HG03060 (cell line): ENCODE measurements at regions not wholly inside any gene's neighbourhood (a gene's known extent, or its start where the extent isn't known, plus 50 kb on each side); places are given as distances from the start of the nearest gene placed in this dataset.
A peak's percentile ranks its signal among the peaks of the same experiment; 100 is the strongest.

Experiments
- ATAC-seq: cut with Tn5 transposase; IDR thresholded peaks from one replicate; pipeline ENCODE4 v1.9.1; 2021; ENCODE audit warnings: low read depth, moderate number of reproducible peaks; ENCODE audit not compliant: unreplicated experiment

DNA sequence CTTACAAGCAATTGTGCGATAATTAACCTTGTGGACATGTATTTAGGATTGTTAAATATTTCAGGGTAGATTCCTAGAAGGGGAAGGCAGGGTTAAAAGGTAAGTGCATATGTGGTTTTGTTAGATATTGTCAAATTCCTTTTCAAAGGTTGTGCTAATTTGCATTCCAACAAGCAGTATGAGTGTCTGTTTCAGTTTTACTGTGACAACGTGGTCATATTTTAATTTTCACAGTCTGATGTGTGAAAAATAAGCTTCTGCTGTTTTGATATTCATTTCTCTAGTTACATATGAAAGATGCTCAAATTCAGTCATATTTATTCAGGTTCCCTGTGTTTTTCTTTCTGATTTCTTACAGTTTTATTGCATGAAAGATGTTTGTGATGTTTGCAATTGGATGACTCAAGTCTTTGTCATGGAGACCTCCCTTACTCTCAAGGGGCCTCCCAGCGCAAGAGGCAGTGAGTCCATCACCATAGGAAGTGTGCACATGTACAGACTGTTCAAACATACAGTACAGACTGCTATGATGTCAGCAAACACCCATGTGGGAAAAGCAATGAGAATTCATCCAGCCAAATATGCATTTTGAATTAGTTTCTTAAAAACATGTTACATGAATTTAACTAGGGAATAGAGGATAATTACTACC lies 310.8 kb downstream of the GALR1 start:
- peak; percentile 89 for ATAC-seq

DNA sequence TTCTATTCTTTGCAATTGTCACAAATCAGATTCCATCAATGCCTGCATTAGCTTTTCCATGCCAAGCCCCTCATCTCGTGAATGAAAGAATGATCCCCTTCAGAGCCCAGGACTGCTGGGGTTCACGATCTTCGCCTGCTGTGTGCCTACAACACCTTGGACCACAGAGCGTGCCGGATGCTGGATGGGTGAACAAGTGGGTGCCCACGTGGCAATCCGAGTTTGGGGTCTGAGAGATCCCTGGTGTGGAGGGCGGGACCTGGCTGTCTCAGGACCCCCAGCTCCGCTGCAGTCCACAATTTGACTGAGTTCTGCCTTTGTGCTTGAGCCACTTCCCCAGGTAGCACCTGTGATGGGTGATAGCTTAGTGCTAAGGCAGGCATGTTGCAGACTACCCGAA lies 317.0 kb downstream of the GALR1 start:
- no peak for ATAC-seq

DNA sequence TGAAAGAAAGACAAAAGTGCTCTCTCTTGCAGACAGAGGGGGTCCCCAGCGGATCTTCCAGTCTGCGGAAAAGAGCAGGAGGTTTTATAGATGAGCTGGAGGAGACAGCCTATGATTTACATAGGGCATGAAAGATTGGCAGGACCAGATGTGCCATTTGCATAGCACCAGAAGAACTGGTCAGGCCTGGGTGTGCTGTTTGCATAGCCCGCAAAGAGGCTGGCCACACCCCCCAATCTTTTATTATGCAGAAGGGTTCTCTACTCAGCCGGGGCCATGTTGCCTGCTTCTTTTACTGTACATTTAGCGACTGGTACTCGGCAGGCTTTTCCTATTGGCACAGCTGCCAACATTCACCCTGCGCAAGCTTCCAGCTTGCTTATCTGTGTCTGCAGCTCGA lies 317.6 kb downstream of the GALR1 start:
- no peak for ATAC-seq

DNA sequence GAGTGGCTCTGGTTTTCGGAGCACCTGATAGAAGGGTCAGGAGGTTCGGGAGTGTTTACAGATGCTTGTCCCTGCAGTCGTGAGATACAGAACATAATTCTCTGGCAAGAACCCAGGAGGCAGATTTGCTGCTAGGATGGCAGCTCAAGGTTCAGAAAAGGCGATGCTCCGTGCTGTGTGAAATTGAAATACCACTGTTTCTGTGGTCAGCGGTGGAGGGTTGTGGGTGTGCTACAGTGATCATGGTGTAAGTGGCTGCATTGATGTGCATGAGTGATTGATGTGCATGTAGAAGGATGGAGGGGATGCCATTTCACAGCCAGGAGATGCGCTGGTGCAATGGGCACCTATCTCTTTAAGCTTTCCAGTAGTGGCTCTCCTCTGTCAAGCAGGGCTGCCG lies 322.1 kb downstream of the GALR1 start:
- no peak for ATAC-seq

DNA sequence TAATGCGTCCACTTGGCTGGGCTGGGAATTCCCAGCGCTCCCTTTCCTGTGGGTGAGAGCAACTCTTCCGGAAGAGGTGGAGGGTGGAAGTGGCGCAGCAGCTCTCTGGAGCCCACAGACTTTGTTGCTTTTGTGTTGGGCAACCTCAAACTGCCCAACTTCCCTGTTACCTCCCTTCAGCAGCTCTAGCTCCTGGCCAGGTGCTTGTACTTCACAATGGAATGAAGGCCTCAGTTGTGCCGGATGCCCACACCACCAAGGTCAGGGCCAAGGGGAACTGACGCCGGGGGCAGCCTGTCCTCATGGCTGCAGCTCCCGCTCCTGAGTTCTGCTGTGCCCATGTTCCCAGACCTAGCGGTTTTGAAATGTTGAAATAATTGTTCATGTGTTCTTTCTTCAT lies 322.9 kb downstream of the GALR1 start:
- no peak for ATAC-seq

DNA sequence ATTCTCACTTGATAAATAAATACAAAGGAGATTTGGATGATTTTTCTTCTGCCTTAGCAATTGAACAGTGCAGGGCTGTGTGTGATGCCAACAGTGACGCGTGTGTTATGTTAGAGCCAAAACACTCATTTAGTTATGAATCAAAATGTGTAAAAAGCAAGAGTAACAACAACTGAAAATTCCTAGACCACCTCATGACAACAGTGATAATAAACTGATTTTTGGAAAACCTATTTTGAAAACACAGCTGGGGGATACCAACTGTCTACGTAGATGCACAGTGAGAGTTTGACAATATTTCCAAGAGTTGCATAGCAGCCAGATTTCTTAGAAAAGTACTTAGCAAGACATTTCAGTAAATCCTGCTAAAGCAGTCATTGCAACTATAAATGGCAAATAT lies 323.9 kb downstream of the GALR1 start:
- ATAC-seq = no peak

DNA sequence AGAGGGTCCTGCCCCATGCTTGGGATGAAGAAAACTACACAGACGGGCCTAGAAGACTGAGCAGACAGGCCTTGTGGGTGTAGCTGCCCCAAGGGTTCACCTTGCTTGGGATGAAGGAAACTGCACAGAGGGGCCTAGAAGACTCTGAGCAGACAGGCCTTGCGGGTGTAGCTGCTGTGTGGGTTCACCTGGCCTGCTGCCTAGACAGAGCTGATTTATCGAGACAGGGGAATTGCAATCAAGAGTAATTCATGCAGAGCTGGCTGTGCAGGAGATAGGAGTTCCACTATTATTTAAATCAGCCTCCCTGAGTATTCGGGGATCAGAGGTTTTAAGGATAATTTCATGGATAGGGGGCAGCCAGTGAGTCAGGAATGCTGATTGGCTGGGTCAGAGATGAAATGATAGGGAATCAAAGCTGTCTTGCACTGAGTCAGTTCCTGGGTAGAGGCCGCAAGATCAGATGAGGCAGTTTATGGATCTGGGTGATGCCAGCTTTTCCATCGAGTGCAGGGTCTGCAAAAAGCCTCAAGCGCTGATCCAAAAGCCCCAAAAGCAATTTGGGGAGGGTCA lies 341.4 kb downstream of the GALR1 start:
- ATAC-seq = no peak

DNA sequence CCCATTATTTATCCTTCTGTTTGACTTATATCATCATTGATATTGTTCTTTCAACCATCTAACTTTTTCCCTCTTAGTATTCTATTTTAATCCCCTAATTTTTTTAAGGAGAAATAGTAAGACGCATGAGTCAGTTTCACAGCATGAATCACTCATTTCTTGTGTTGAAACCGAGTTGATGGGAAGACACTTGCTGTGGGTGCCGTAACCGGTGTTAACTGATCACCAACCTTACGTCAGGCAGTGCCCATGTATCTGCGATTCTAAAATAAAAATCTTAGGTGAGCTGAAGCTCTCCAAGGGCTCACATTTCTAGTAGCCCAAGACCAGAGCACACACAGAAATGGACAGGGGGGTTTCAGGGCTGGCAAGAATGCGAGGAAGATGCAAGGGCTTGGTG lies 348.1 kb downstream of the GALR1 start:
- ATAC-seq = no peak

DNA sequence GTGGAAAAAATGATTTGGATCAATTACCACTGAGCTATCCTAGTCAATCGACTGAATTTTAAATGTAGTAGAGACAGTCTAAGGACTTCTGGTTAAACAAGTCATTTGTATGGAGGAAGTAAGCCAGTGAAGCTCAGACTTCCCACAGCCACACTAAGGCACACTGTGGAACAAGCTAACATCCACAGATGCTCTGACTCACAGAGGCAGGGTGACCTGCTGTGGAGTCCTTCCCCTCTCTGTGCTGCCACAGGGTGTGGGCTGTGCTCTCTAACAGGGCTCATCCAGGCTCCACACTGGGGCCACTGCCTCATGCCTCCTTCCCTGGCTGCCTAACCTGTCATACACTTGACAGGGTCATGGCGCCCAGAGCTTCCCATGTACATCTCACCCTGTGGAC lies 351.0 kb downstream of the GALR1 start:
- no peak for ATAC-seq

DNA sequence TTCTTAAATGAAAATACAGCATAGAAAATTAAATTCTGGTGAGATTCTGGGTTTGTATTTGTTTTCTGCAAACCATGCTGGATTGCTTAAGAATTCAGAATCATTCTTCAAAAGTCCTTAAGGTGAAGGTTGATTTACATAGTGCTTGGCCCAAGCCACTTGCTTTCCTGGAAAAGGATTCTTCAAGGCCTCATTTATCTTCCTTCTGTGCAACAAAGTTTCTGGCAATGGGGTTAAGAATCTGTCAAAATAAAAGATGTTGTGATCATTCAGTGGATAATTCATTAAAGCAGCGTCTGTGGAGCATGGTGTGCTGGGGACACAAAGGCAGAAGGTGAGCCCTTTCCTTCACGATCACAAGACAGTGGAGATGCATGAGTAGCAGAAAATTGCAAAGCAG lies 351.9 kb downstream of the GALR1 start:
- ATAC-seq = no peak

DNA sequence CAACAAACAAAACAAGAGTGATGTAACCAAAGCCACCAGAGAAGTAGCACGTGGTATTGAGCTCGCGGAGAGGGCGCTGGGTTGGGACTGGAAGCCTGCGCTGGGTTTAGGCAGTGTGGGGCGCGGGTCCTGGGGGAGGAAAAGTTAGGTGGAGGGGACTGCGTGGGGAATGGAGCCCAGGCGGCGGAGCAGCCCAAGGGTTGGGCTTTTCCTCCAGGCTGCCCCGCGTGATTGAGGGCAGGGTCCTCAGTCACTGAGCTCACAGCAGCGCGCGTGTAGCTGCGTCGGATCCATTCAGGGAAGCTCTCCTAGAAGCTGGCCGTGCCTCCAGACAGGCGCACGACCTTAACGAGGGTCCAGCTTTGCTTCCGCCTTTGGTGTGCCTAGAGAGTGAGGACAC lies 357.4 kb downstream of the GALR1 start:
- ATAC-seq = no peak

DNA sequence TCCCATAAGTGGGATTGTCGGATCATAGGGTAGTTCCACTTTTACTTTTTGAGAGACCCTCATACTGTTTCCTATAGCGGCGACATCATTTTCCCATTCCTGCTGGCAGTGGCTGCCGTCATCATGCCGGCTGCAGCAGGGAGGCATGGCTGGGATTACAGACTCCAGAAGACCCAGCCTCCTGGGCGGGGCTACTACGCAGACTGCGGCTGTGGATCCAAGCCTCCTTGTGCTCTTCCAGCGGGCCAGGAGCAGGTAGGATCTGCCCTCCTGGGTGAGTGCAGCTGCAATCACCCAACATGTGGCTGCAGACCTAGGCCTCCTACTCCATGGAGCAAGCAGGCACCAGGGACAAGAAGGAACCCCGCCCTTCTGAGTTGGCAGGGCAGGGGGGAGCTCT lies 359.2 kb downstream of the GALR1 start:
- ATAC-seq = no peak

DNA sequence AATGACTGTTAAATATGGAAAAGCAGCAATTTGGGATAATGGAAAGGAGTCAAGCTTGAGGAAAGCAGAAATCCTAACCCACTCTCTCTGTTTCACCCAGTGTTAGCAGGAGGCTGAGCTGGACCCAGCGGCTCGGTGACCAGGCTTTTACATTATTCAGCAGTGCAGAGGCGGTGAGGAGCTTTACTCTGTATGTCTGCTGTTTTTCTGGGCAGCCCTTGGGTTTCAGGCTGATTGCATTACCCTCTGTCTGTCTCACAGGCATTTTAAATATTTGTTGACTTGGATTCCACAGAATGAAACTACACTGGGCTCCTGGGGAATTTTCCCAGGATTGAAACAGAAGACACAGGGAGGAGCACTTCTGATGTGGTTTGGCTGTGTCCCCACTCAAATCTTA lies 368.0 kb downstream of the GALR1 start:
- ATAC-seq = no peak

DNA sequence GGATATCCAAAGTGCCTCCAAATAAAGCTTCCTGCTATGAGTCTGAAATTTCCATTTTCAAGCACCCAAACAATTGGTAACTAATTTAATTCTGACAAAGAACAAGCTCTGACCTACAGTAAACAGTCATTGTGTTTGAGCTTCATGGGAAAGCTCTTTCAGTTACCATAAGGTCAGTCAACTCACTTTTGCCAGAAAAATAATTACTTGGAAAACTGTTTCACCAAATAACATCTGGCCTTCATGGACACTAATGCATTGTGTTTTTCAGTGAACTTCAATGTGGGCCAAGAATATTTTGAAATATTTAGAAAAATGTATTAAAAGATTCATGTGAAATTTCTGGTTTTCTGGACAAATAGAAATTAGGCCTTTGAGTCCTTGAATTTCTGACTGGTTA lies 369.9 kb downstream of the GALR1 start:
- ATAC-seq = no peak

DNA sequence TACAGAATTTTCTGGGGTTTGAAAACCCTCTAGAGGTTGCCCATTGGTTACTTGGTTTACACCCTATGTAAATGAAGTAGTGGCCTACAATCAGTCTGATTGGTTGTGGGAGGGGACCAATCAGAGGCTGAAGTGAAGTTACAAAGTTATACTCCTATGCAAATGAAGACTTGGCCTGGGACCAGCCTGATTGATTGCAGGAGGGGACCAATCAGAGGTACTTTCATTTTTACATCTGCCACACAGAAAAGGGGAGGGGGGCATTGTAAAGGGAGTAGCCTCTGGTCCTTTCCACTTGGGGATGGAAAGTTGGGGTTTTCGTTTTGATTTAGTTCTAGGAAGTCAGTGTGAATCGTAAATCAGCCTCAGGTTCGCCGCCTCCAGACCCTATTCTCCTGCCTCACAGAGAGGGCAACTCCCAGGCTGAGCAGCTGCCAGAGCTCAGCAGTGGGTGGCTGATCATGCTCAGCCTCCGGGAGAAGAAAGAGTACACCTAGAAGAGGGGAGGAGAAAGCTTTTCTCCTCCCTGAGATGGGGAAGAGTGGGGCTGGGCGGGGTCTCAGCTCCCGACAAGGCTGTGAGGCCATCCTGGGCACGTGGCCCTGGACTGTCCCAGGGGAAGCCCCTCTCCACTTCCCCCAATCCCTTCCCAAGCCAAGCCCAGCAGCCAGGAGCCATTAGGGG lies 372.5 kb downstream of the GALR1 start:
- ATAC-seq = no peak

DNA sequence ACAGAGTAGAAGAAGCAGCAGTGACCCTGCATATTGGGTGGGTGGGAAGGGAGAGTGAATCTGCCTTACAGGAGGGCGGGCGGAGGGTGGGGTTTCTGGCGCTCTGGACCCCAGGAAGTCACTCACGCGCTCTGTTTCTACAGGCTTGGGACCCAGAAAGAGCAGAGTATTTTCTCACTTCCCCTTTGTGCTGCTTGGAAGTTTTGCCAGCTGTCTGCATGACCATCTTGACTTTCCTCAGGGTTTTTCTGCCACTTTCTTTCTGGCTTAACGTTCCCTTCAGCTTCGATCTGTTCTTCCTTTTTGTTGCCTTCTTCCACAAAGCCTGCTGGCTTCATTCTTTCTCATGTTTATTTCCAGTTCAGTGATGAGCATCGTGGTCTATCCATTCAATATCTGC lies 383.1 kb downstream of the GALR1 start:
- ATAC-seq = no peak

DNA sequence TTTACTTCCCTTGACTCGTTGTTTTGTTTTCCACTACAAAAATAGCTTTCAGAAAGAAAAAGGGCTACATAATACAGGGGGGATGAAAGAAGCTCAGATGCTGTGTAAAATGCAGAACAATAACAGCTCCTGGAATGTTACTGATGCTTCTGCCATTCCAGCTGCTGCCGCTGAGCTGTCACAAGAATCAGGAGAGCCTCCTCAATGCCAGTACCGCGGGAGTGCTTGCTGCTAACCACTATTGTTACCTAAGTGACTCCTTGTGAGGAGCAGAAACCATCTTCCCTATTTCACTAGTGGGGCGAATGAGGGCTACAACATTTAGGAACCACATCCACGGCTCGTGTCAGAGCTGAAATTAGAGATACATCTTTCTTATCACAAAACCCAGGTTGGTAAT lies 384.8 kb downstream of the GALR1 start:
- no peak for ATAC-seq

DNA sequence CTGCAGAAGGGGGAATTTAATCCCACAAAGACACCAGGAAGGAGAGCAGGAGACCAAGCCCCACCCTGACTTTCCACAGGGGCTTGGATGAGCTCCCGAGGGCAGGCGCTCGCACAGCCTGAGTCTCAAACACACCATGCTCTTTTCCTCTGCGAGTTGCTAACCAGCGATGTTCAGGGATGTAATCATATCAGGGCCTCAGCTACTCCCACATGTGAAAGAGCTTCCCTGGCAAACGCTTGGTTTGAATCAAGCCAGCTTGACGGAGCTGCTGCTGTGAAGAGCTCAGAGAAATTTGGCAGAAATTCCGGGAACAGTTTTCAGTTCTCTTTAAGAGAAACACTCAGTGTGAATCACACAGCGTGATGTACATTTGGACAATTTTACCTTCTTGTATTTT lies 385.8 kb downstream of the GALR1 start:
- ATAC-seq = no peak

DNA sequence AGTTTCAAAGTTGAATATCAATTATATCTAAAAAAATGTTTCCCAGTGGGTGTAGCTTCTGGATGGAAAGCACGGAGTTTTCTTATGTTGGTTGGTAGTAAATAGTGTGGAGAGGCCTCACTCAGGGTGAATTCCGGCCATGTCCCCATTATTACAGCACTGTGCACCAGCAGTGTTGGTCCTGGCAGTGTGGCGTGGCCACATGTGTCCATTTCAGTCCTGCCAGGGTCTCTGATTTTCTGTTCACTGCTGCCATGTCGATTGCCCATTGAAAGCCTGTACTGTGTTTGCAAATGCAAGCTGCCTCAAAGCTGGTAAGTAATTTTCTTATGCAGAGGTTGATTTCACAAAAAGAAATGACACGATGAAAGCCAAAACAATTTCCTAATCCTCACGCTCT lies 386.2 kb downstream of the GALR1 start:
- ATAC-seq = no peak

DNA sequence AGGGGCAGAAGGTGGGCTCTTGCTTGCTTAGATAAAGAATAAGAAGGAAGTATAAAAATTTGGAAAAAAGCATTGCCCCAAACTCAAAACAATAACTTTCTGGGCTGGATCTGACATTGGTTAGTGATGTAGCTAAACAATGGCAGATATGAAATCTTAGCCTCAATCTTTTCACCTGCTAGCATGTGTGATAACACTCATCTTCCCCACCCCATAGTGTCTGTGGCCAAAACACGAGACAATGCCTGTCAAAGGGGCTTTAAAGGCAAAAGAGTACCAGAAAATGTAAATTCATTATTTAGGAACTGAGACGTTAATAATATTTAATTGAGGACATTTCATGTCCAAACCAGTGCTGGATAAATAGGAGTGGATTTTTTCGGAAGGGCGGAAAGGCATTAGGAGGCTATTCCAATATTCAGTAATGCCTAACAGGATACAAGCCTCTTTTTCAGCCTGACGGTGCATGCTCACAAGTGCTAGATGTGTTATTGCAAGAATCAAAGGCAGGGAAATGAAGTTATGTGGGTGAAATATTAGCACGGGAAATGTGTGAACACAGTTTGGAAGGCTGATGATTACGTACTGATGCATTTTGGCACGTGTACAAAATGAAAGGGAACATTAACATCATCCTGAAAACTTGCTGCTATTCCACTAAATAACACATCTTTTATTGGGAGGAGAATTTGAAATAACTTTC lies 395.7 kb downstream of the GALR1 start:
- ATAC-seq = no peak

DNA sequence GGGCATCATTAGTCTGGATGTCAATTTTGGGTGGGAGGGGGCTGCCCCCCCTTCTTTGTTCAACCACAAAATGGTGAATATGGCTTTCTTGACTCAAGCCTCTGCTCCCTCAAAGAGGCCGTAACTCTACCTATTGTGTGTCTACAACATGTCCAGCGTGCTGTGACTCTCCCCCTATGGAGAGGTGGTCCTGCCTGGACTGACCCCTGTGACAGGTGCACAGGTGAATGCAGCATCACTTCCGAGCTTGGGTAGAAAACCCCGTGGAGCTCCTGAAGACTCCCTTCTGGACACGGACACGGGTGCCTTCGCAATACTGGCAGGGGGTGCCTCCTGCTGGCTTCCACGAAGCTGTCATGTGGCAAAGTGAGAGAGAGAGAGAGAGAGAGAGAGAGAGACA lies 397.8 kb downstream of the GALR1 start:
- no peak for ATAC-seq

DNA sequence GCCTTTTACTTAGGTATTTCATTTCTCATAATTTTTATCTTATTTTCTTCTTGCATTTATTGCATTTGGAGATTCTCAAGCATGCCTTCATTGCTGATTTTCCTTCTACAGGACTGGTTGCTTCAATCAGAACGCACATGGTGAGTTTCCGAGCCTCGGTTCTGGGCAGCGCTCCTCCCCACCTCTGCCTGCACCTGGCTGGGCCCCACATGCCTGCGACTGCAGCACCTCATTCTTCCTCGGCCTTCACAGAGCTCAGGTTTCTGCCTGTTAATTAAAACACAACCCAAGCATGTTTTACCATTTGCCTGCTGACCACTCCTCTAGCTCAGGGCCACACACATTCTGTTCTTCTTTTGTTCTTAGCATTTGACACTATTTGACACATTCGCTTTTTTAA lies 398.8 kb downstream of the GALR1 start:
- ATAC-seq = no peak
